ENCODE measurements at regions not wholly inside any gene's neighbourhood (a gene's known extent, or its start where the extent isn't known, plus 50 kb on each side); places are given as distances from the start of the nearest gene placed in this dataset. TPM values are rescaled to one million over a fixed set of nuclear protein-coding genes. Genes with fewer than 3 reads are reported as not detected.
"Not testable (repeated sequence)": the region's sequence is repeated elsewhere in the genome, so short reads cannot be mapped to it uniquely, and the experiment has no call there.

- not testable (repeated sequence) for ATAC-seq (ENCODE audit: low FRiP score); DNase-seq (ENCODE audit: low spot score)
Observed at GRCh38 chr1:149692804-149693539, 89.5 kb upstream of the FCGR1A start.

- not testable (repeated sequence) for ATAC-seq (ENCODE audit: low FRiP score); DNase-seq (ENCODE audit: low spot score)
Observed at GRCh38 chr1:149695066-149695465, 87.4 kb upstream of the FCGR1A start.

GRCh38 chr1:149700220-149700619, 82.3 kb upstream of the FCGR1A start:
- ATAC-seq (ENCODE audit: low FRiP score); DNase-seq (ENCODE audit: low spot score): not testable (repeated sequence)

- not testable (repeated sequence) for ATAC-seq (ENCODE audit: low FRiP score); DNase-seq (ENCODE audit: low spot score)
Observed at GRCh38 chr1:149700677-149701567, 81.6 kb upstream of the FCGR1A start.

- DNase-seq (ENCODE audit: low spot score) (peak; percentile 26), ATAC-seq (ENCODE audit: low FRiP score) (peak; percentile 93)
Observed at GRCh38 chr1:149708192-149708853, 74.2 kb upstream of the FCGR1A start.

GRCh38 chr1:149711651-149712050, 70.8 kb upstream of the FCGR1A start:
- DNase-seq (ENCODE audit: low spot score), result not testable (repeated sequence)
- ATAC-seq (ENCODE audit: low FRiP score), result peak; percentile 67

- ATAC-seq (ENCODE audit: low FRiP score) (peak; percentile 49), DNase-seq (ENCODE audit: low spot score) (peak; percentile 51)
Observed at GRCh38 chr1:149712154-149712927, 70.2 kb upstream of the FCGR1A start.

- peak; percentile 18 for ATAC-seq (ENCODE audit: low FRiP score)
- DNase-seq (ENCODE audit: low spot score), result not testable (repeated sequence)
Observed at GRCh38 chr1:149713513-149713912, 69.0 kb upstream of the FCGR1A start.

GRCh38 chr1:149713952-149714351, 68.5 kb upstream of the FCGR1A start:
- ATAC-seq (ENCODE audit: low FRiP score); DNase-seq (ENCODE audit: low spot score): not testable (repeated sequence)

GRCh38 chr1:149724618-149725302, 57.7 kb upstream of the FCGR1A start:
- not testable (repeated sequence) for ATAC-seq (ENCODE audit: low FRiP score); DNase-seq (ENCODE audit: low spot score)

GRCh38 chr1:149726688-149727087, 55.8 kb upstream of the FCGR1A start:
- DNase-seq (ENCODE audit: low spot score); ATAC-seq (ENCODE audit: low FRiP score): not testable (repeated sequence)

- ATAC-seq (ENCODE audit: low FRiP score), result not testable (repeated sequence)
Observed at GRCh38 chr1:149728598-149728997, 53.9 kb upstream of the FCGR1A start.

More at GRCh38 chr1:149728598-149728997, 53.9 kb upstream of the FCGR1A start:
- DNase-seq (ENCODE audit: low spot score), result not testable (repeated sequence)

Small RNA genes in the stretch of these regions (small RNA-seq; reads per million reads assigned to genes)
- gene RF00003, result not detected
- not detected for gene RNU1-68P
